ENCODE measurements at regions not wholly inside any gene's neighbourhood (a gene's known extent, or its start where the extent isn't known, plus 50 kb on each side); places are given as distances from the start of the nearest gene placed in this dataset.
A peak's percentile ranks its signal among the peaks of the same experiment; 100 is the strongest.

DNA sequence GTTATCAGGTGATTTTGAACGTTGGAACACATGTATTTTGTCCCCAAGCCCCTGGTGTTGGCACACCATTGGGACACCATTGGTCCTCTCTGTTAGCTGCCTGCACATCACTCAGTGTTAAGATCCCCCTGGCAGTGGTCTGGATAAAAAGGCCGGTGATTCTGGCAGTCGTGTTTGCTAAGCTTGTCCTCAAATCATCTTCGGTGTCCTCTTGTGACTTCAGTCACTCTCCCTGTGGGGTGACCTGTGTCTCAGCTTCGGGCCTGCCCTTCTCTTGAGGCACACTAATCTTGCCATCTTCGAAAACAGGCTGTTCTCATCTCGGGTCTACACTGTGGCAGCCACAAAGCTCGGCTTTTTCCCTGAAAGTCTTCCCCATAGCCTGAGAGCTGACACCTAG, 127.1 kb downstream of the ZIC5 start:
- no peak overlapping the region for H3K27ac ChIP-seq (ENCODE audit: low read depth, low read length)
- no peak overlapping the region for H3K4me3 ChIP-seq (ENCODE audit: low read depth in 1 of 2, low read length in 2 of 2)
- no peaks in the 10 kb centered on the region for H3K27me3 ChIP-seq (ENCODE audit: control insufficient read depth in 1 of 2, insufficient read depth in 2 of 2, low read length in 2 of 2)
- no peaks in the 10 kb centered on the region for H3K9me3 ChIP-seq (ENCODE audit: control insufficient read depth in 1 of 2, low read length in 2 of 2)
- H3K9ac ChIP-seq (ENCODE audit: low read depth in 1 of 2, low read length in 2 of 2), result no peak overlapping the region
- H3K36me3 ChIP-seq (ENCODE audit: control insufficient read depth in 1 of 2, insufficient read depth in 2 of 2, low read length in 2 of 2), result no peaks in the 10 kb centered on the region
- H3K4me1 ChIP-seq (ENCODE audit: control insufficient read depth in 1 of 2, insufficient read depth in 2 of 2, low read length in 2 of 2), result peaks cover 7 to 9% of the 10 kb centered on the region in 2 donors

- Histone ChIP-seq H3K27me3 (ENCODE audit: control insufficient read depth in 1 of 2, insufficient read depth in 2 of 2, low read length in 2 of 2) (no peaks in the 10 kb centered on the region), H3K27ac (ENCODE audit: low read depth, low read length) (no peak overlapping the region), H3K9me3 (ENCODE audit: control insufficient read depth in 1 of 2, low read length in 2 of 2) (no peaks in the 10 kb centered on the region), H3K36me3 (ENCODE audit: control insufficient read depth in 1 of 2, insufficient read depth in 2 of 2, low read length in 2 of 2) (no peaks in the 10 kb centered on the region), H3K4me1 (ENCODE audit: control insufficient read depth in 1 of 2, insufficient read depth in 2 of 2, low read length in 2 of 2) (peaks cover 7 to 9% of the 10 kb centered on the region in 2 donors), H3K4me3 (ENCODE audit: low read depth in 1 of 2, low read length in 2 of 2) (no peak overlapping the region), H3K9ac (ENCODE audit: low read depth in 1 of 2, low read length in 2 of 2) (no peak overlapping the region)
Measured at GRCh38 chr13:99843872-99844271, 127.7 kb downstream of the ZIC5 start.

- Histone ChIP-seq H3K27me3 (ENCODE audit: control insufficient read depth in 1 of 2, insufficient read depth in 2 of 2, low read length in 2 of 2) (no peaks in the 10 kb centered on the region), H3K4me1 (ENCODE audit: control insufficient read depth in 1 of 2, insufficient read depth in 2 of 2, low read length in 2 of 2) (peaks cover under 1 to 3% of the 10 kb centered on the region in 2 donors), H3K9ac (ENCODE audit: low read depth in 1 of 2, low read length in 2 of 2) (no peak overlapping the region), H3K9me3 (ENCODE audit: control insufficient read depth in 1 of 2, low read length in 2 of 2) (no peaks in the 10 kb centered on the region), H3K36me3 (ENCODE audit: control insufficient read depth in 1 of 2, insufficient read depth in 2 of 2, low read length in 2 of 2) (no peaks in the 10 kb centered on the region), H3K4me3 (ENCODE audit: low read depth in 1 of 2, low read length in 2 of 2) (no peak overlapping the region), H3K27ac (ENCODE audit: low read depth, low read length) (no peak overlapping the region)
Measured at GRCh38 chr13:99842405-99842804, 129.2 kb downstream of the ZIC5 start.

GRCh38 chr13:99836291-99836690, 135.3 kb downstream of the ZIC5 start:
- H3K9me3 ChIP-seq (ENCODE audit: control insufficient read depth in 1 of 2, low read length in 2 of 2), result no peaks in the 10 kb centered on the region
- no peaks in the 10 kb centered on the region for H3K27me3 ChIP-seq (ENCODE audit: control insufficient read depth in 1 of 2, insufficient read depth in 2 of 2, low read length in 2 of 2)
- H3K9ac ChIP-seq (ENCODE audit: low read depth in 1 of 2, low read length in 2 of 2), result no peak overlapping the region
- no peaks in the 10 kb centered on the region for H3K4me1 ChIP-seq (ENCODE audit: control insufficient read depth in 1 of 2, insufficient read depth in 2 of 2, low read length in 2 of 2)
- H3K36me3 ChIP-seq (ENCODE audit: control insufficient read depth in 1 of 2, insufficient read depth in 2 of 2, low read length in 2 of 2), result no peaks in the 10 kb centered on the region
- H3K27ac ChIP-seq (ENCODE audit: low read depth, low read length), result no peak overlapping the region
- no peak overlapping the region for H3K4me3 ChIP-seq (ENCODE audit: low read depth in 1 of 2, low read length in 2 of 2)

GRCh38 chr13:99835442-99835841, 136.1 kb downstream of the ZIC5 start:
- Histone ChIP-seq H3K9me3 (ENCODE audit: control insufficient read depth in 1 of 2, low read length in 2 of 2) (no peaks in the 10 kb centered on the region), H3K4me1 (ENCODE audit: control insufficient read depth in 1 of 2, insufficient read depth in 2 of 2, low read length in 2 of 2) (no peaks in the 10 kb centered on the region), H3K27me3 (ENCODE audit: control insufficient read depth in 1 of 2, insufficient read depth in 2 of 2, low read length in 2 of 2) (no peaks in the 10 kb centered on the region), H3K27ac (ENCODE audit: low read depth, low read length) (no peak overlapping the region), H3K4me3 (ENCODE audit: low read depth in 1 of 2, low read length in 2 of 2) (no peak overlapping the region), H3K36me3 (ENCODE audit: control insufficient read depth in 1 of 2, insufficient read depth in 2 of 2, low read length in 2 of 2) (no peaks in the 10 kb centered on the region), H3K9ac (ENCODE audit: low read depth in 1 of 2, low read length in 2 of 2) (no peak overlapping the region)

DNA sequence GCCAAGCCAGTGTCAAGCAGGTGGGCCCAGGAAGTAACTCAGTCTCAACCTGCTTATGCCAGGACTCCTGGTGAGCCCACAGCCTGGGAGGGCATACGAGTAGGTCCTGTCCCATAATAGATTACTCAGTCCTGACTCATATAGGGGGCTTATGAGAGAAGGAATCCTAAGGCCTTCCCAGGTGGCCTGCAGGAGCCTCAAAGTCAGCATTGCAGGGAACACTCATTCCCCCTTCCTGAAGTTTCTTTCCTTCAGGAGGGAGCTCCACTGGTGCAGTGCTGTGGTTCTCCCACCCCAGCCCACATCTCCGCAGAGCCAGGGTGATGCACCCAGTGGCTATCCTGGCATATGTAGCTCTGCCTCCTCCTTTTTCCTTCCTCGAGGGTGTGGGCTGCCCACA, 137.3 kb downstream of the ZIC5 start:
- Histone ChIP-seq H3K27ac (ENCODE audit: low read depth, low read length) (no peak overlapping the region), H3K9me3 (ENCODE audit: control insufficient read depth in 1 of 2, low read length in 2 of 2) (no peaks in the 10 kb centered on the region), H3K4me3 (ENCODE audit: low read depth in 1 of 2, low read length in 2 of 2) (no peak overlapping the region), H3K9ac (ENCODE audit: low read depth in 1 of 2, low read length in 2 of 2) (no peak overlapping the region), H3K27me3 (ENCODE audit: control insufficient read depth in 1 of 2, insufficient read depth in 2 of 2, low read length in 2 of 2) (no peaks in the 10 kb centered on the region), H3K4me1 (ENCODE audit: control insufficient read depth in 1 of 2, insufficient read depth in 2 of 2, low read length in 2 of 2) (peaks cover 3 to 5% of the 10 kb centered on the region in 2 donors), H3K36me3 (ENCODE audit: control insufficient read depth in 1 of 2, insufficient read depth in 2 of 2, low read length in 2 of 2) (no peaks in the 10 kb centered on the region)

GRCh38 chr13:99832347-99832746, 139.2 kb downstream of the ZIC5 start:
- H3K27me3 ChIP-seq (ENCODE audit: control insufficient read depth in 1 of 2, insufficient read depth in 2 of 2, low read length in 2 of 2), result no peaks in the 10 kb centered on the region
- no peak overlapping the region for H3K9ac ChIP-seq (ENCODE audit: low read depth in 1 of 2, low read length in 2 of 2)
- no peaks in the 10 kb centered on the region for H3K36me3 ChIP-seq (ENCODE audit: control insufficient read depth in 1 of 2, insufficient read depth in 2 of 2, low read length in 2 of 2)
- no peak overlapping the region for H3K27ac ChIP-seq (ENCODE audit: low read depth, low read length)
- no peak overlapping the region for H3K4me3 ChIP-seq (ENCODE audit: low read depth in 1 of 2, low read length in 2 of 2)
- H3K9me3 ChIP-seq (ENCODE audit: control insufficient read depth in 1 of 2, low read length in 2 of 2), result no peaks in the 10 kb centered on the region
- peaks cover 3 to 5% of the 10 kb centered on the region in 2 donors for H3K4me1 ChIP-seq (ENCODE audit: control insufficient read depth in 1 of 2, insufficient read depth in 2 of 2, low read length in 2 of 2)

- Histone ChIP-seq H3K9me3 (ENCODE audit: control insufficient read depth in 1 of 2, low read length in 2 of 2) (no peaks in the 10 kb centered on the region), H3K36me3 (ENCODE audit: control insufficient read depth in 1 of 2, insufficient read depth in 2 of 2, low read length in 2 of 2) (no peaks in the 10 kb centered on the region), H3K27ac (ENCODE audit: low read depth, low read length) (no peak overlapping the region), H3K9ac (ENCODE audit: low read depth in 1 of 2, low read length in 2 of 2) (no peak overlapping the region), H3K4me3 (ENCODE audit: low read depth in 1 of 2, low read length in 2 of 2) (no peak overlapping the region), H3K4me1 (ENCODE audit: control insufficient read depth in 1 of 2, insufficient read depth in 2 of 2, low read length in 2 of 2) (peaks cover 3 to 5% of the 10 kb centered on the region in 2 donors), H3K27me3 (ENCODE audit: control insufficient read depth in 1 of 2, insufficient read depth in 2 of 2, low read length in 2 of 2) (no peaks in the 10 kb centered on the region)
Measured at GRCh38 chr13:99830931-99831330, 140.6 kb downstream of the ZIC5 start.

GRCh38 chr13:99829593-99830239, 141.9 kb downstream of the ZIC5 start:
- peak overlapping the region in 1 of 2 donors; percentile 4 for H3K4me3 ChIP-seq (ENCODE audit: low read depth in 1 of 2, low read length in 2 of 2)
- no peaks in the 10 kb centered on the region for H3K9me3 ChIP-seq (ENCODE audit: control insufficient read depth in 1 of 2, low read length in 2 of 2)
- no peak overlapping the region for H3K9ac ChIP-seq (ENCODE audit: low read depth in 1 of 2, low read length in 2 of 2)
- peaks cover 3 to 5% of the 10 kb centered on the region in 2 donors for H3K4me1 ChIP-seq (ENCODE audit: control insufficient read depth in 1 of 2, insufficient read depth in 2 of 2, low read length in 2 of 2)
- no peaks in the 10 kb centered on the region for H3K36me3 ChIP-seq (ENCODE audit: control insufficient read depth in 1 of 2, insufficient read depth in 2 of 2, low read length in 2 of 2)
- no peaks in the 10 kb centered on the region for H3K27me3 ChIP-seq (ENCODE audit: control insufficient read depth in 1 of 2, insufficient read depth in 2 of 2, low read length in 2 of 2)
- H3K27ac ChIP-seq (ENCODE audit: low read depth, low read length), result no peak overlapping the region

DNA sequence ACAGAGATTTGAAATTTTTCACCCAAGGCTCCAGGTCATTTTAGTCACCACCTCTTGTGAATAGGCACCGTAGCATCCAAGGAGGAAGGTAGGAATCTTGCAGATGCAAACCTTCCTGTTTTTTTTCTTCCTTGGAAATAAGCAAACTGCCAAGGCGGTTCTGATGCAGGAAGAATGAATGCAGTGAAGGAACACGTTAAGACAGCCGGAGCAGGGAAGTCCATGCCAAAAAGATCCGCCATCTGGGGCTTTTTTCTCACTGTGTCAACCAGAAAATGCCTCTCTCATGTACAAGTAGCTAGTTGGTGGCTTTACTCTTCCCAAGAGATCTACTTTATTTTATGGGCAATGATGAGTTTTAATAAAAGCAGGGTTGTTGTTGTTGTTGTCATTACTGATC, 142.4 kb downstream of the ZIC5 start:
- Histone ChIP-seq H3K36me3 (ENCODE audit: control insufficient read depth in 1 of 2, insufficient read depth in 2 of 2, low read length in 2 of 2) (no peaks in the 10 kb centered on the region), H3K4me3 (ENCODE audit: low read depth in 1 of 2, low read length in 2 of 2) (no peak overlapping the region), H3K9me3 (ENCODE audit: control insufficient read depth in 1 of 2, low read length in 2 of 2) (no peaks in the 10 kb centered on the region), H3K4me1 (ENCODE audit: control insufficient read depth in 1 of 2, insufficient read depth in 2 of 2, low read length in 2 of 2) (peaks cover 3 to 5% of the 10 kb centered on the region in 2 donors), H3K27me3 (ENCODE audit: control insufficient read depth in 1 of 2, insufficient read depth in 2 of 2, low read length in 2 of 2) (no peaks in the 10 kb centered on the region), H3K9ac (ENCODE audit: low read depth in 1 of 2, low read length in 2 of 2) (no peak overlapping the region), H3K27ac (ENCODE audit: low read depth, low read length) (no peak overlapping the region)

DNA sequence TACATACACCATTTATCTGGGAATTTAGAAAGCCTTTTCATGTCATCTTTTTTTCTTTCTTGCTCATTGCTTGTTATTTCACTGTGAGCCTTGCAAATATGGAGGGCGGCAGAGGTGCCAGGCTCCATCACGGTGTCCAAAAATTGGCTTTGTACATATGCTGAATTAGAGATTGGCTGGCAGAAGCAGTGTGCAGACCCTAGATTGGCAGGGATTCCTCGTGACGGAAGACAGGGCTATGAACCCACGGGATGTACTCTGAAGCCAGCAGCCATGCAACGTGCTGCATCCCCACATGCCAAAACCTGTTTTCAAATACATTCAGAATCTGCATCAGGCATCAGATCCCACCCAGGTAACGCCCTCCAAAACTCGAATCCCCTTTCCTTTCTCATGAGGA, 142.8 kb downstream of the ZIC5 start:
- peaks cover 3 to 5% of the 10 kb centered on the region in 2 donors for H3K4me1 ChIP-seq (ENCODE audit: control insufficient read depth in 1 of 2, insufficient read depth in 2 of 2, low read length in 2 of 2)
- no peak overlapping the region for H3K9ac ChIP-seq (ENCODE audit: low read depth in 1 of 2, low read length in 2 of 2)
- H3K9me3 ChIP-seq (ENCODE audit: control insufficient read depth in 1 of 2, low read length in 2 of 2), result no peaks in the 10 kb centered on the region
- no peaks in the 10 kb centered on the region for H3K36me3 ChIP-seq (ENCODE audit: control insufficient read depth in 1 of 2, insufficient read depth in 2 of 2, low read length in 2 of 2)
- no peaks in the 10 kb centered on the region for H3K27me3 ChIP-seq (ENCODE audit: control insufficient read depth in 1 of 2, insufficient read depth in 2 of 2, low read length in 2 of 2)
- no peak overlapping the region for H3K27ac ChIP-seq (ENCODE audit: low read depth, low read length)
- H3K4me3 ChIP-seq (ENCODE audit: low read depth in 1 of 2, low read length in 2 of 2), result no peak overlapping the region
